ENCODE measurements at regions not wholly inside any gene's neighbourhood (a gene's known extent, or its start where the extent isn't known, plus 50 kb on each side); places are given as distances from the start of the nearest gene placed in this dataset.

DNA sequence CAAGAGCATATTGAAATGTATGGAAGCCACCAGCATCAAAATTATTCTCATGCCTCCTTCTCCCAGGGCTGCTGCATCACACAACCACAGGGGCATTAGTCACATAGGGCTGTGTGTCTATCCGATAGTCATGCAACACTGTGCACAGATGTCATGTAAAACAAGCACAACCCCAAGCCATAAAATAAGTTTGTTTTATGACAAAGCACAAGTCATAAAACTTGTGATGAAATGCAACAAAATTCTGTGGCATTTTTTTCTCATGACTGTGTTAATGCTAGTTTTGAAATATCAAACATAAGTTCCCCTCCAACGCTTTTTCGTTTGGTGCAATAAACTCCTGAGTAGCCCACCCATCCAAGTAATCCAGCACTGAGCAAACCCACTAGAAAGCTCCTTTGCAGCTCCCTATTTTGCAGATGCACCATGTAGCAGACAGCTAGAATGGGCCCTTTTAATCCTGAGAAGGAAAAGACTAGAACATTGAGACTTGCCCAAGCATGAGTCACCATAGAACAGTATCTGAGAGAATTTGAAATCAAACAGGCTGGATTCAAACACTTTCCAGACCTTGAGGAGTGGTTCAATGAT lies 93.3 kb upstream of the ZNF366 start:
- Histone ChIP-seq H3K79me1 (replicated peaks; ENCODE audit: low read length, poor library complexity, severe bottlenecking) (no peaks in the 10 kb centered on the region), H2BK120ac (ENCODE audit: low read depth, low read length) (peak overlapping the region; percentile 86), H3K4me2 (ENCODE audit: low read length, poor library complexity, severe bottlenecking) (peak overlapping the region; percentile 25), H3K27me3 (ENCODE audit: control insufficient read depth in 1 of 2, insufficient read depth in 1 of 2, low read length in 2 of 2) (no peaks in the 10 kb centered on the region), H2BK5ac (ENCODE audit: low read depth, low read length, poor library complexity, severe bottlenecking) (no peak overlapping the region), H2BK15ac (ENCODE audit: low read depth, poor library complexity, severe bottlenecking) (no peak overlapping the region), H3K4me3 (ENCODE audit: insufficient read depth in 1 of 2, low read depth in 1 of 2, low read length in 2 of 2) (peak overlapping the region in 1 of 2 experiments; percentile 42), H4K91ac (ENCODE audit: low read length) (no peak overlapping the region), H3K27ac (ENCODE audit: low read length, poor library complexity, severe bottlenecking) (peak overlapping the region; percentile 85), H3K14ac (ENCODE audit: low read length in 2 of 2) (no peak overlapping the region), H3K18ac (ENCODE audit: low read depth in 1 of 2, low read length in 2 of 2) (peak overlapping the region; percentile 37 to 88), H4K8ac (ENCODE audit: low read length) (no peak overlapping the region), H2BK12ac (ENCODE audit: low read length in 2 of 2) (no peak overlapping the region), H3K23ac (ENCODE audit: low read length in 2 of 2) (no peak overlapping the region), H3K9ac (ENCODE audit: low read length) (peak overlapping the region; percentile 77), H2AK5ac (ENCODE audit: low read length, severe bottlenecking) (no peak overlapping the region), H3K4me1 (ENCODE audit: control insufficient read depth, insufficient read depth, low read depth, low read length) (peaks cover 11% of the 10 kb centered on the region), H3K4ac (ENCODE audit: low read depth in 1 of 2, low read length in 2 of 2) (peak overlapping the region in 1 of 2 experiments; percentile 6), H3K9me3 (ENCODE audit: control insufficient read depth, low read length) (peaks cover 4% of the 10 kb centered on the region), H2AFZ (ENCODE audit: low read depth, low read length) (no peak overlapping the region), H3K36me3 (ENCODE audit: control insufficient read depth in 1 of 2, insufficient read depth in 2 of 2, low read depth in 1 of 2, low read length in 2 of 2) (no peaks in the 10 kb centered on the region)
- WGBS: 0% methylated on average over 2 of the region's 3 CpGs
- peak; percentile 94 for DNase-seq

DNA sequence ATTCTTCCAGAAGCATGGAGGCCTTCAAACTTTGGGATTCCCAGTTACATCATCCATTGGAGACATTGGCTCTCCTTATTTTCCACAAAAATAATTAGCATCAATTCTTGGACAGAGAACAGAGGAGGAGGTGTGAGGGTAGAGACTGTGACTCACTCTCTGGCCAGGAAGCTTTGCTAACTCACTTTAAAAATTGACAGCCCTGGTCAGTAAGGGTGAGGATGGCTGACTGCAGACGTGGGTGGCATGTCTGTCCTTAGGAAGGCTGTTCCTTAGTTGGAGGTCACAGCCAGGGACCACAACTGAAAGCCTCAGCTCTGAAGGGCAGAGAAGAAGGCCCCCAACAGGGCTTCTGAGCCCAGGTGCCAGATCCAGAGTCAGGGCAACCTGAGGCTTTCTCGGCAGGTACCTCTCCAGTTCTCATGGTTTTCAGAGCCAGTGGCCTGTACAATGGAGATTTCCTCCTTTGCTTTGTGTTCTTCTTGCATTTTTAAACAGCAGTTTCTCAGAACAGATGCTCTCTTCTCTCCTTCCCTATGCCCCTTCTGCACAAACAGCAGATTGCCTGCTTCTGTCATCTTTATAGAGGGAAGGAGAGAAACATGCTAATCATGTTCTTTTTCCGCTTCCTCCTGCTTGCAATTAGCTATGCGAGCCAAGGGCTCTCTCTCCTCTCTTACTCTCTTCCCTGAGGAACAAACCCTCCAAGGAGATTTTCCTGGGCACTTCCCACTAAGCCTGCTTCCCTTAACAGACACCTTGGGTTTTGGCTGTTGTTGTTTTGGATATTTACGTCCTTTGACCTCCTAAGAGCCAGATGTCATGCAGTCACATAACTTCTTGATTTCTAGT lies 92.5 kb upstream of the ZNF366 start:
- peaks cover 4% of the 10 kb centered on the region for H3K9me3 ChIP-seq (ENCODE audit: control insufficient read depth, low read length)
- peak overlapping the region; percentile 7 to 88 for H3K18ac ChIP-seq (ENCODE audit: low read depth in 1 of 2, low read length in 2 of 2)
- H3K4ac ChIP-seq (ENCODE audit: low read depth in 1 of 2, low read length in 2 of 2): peak overlapping the region; percentile 50 to 83
- no peak overlapping the region for H2BK15ac ChIP-seq (ENCODE audit: low read depth, poor library complexity, severe bottlenecking)
- peak overlapping the region; percentile 33 to 98 for H2BK12ac ChIP-seq (ENCODE audit: low read length in 2 of 2)
- H3K4me1 ChIP-seq (ENCODE audit: control insufficient read depth, insufficient read depth, low read depth, low read length): peaks cover 11% of the 10 kb centered on the region
- H3K27ac ChIP-seq (ENCODE audit: low read length, poor library complexity, severe bottlenecking): peak overlapping the region; percentile 85
- no peaks in the 10 kb centered on the region for H3K79me1 ChIP-seq (replicated peaks; ENCODE audit: low read length, poor library complexity, severe bottlenecking)
- no peak overlapping the region for H2AFZ ChIP-seq (ENCODE audit: low read depth, low read length)
- DNase-seq: peak; percentile 62
- no peak overlapping the region for H3K23ac ChIP-seq (ENCODE audit: low read length in 2 of 2)
- peak overlapping the region; percentile 89 for H2AK5ac ChIP-seq (ENCODE audit: low read length, severe bottlenecking)
- H3K4me2 ChIP-seq (ENCODE audit: low read length, poor library complexity, severe bottlenecking): peak overlapping the region; percentile 25
- H4K8ac ChIP-seq (ENCODE audit: low read length): peak overlapping the region; percentile 75
- peak overlapping the region; percentile 62 for H4K91ac ChIP-seq (ENCODE audit: low read length)
- H3K36me3 ChIP-seq (ENCODE audit: control insufficient read depth in 1 of 2, insufficient read depth in 2 of 2, low read depth in 1 of 2, low read length in 2 of 2): no peaks in the 10 kb centered on the region
- H2BK5ac ChIP-seq (ENCODE audit: low read depth, low read length, poor library complexity, severe bottlenecking): no peak overlapping the region
- peak overlapping the region; percentile 86 for H2BK120ac ChIP-seq (ENCODE audit: low read depth, low read length)
- peak overlapping the region; percentile 77 for H3K9ac ChIP-seq (ENCODE audit: low read length)
- H3K14ac ChIP-seq (ENCODE audit: low read length in 2 of 2): peak overlapping the region in 1 of 2 experiments; percentile 0
- no peaks in the 10 kb centered on the region for H3K27me3 ChIP-seq (ENCODE audit: control insufficient read depth in 1 of 2, insufficient read depth in 1 of 2, low read length in 2 of 2)
- WGBS: 25% methylated on average over 5 of the region's 5 CpGs
- peak overlapping the region in 1 of 2 experiments; percentile 34 for H3K4me3 ChIP-seq (ENCODE audit: insufficient read depth in 1 of 2, low read depth in 1 of 2, low read length in 2 of 2)

DNA sequence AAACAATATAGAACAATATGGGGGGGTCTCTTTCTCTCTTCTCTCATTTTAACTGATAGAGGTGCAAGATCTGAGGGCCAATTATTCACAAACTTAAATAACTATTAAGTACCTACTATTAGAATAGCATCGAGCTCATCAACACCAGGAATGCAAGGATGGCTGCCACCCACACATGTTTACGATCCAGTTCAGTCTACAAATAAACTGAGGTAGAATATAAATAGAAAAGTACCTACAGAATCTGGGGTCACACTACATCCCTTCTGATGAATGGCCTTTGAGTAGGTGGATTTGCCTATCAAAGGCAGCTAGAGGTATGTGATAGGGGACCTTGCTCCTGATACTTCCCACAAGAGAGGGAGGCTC lies 91.8 kb upstream of the ZNF366 start:
- Histone ChIP-seq H3K9ac (ENCODE audit: low read length) (peak overlapping the region; percentile 77), H2BK5ac (ENCODE audit: low read depth, low read length, poor library complexity, severe bottlenecking) (no peak overlapping the region), H2BK15ac (ENCODE audit: low read depth, poor library complexity, severe bottlenecking) (no peak overlapping the region), H2BK120ac (ENCODE audit: low read depth, low read length) (peak overlapping the region; percentile 86), H3K27me3 (ENCODE audit: control insufficient read depth in 1 of 2, insufficient read depth in 1 of 2, low read length in 2 of 2) (no peaks in the 10 kb centered on the region), H4K8ac (ENCODE audit: low read length) (peak overlapping the region; percentile 45), H3K14ac (ENCODE audit: low read length in 2 of 2) (no peak overlapping the region), H3K36me3 (ENCODE audit: control insufficient read depth in 1 of 2, insufficient read depth in 2 of 2, low read depth in 1 of 2, low read length in 2 of 2) (no peaks in the 10 kb centered on the region), H3K79me1 (replicated peaks; ENCODE audit: low read length, poor library complexity, severe bottlenecking) (no peaks in the 10 kb centered on the region), H3K18ac (ENCODE audit: low read depth in 1 of 2, low read length in 2 of 2) (peak overlapping the region; percentile 7 to 65), H2AFZ (ENCODE audit: low read depth, low read length) (no peak overlapping the region), H4K91ac (ENCODE audit: low read length) (peak overlapping the region; percentile 60), H3K23ac (ENCODE audit: low read length in 2 of 2) (no peak overlapping the region), H3K4ac (ENCODE audit: low read depth in 1 of 2, low read length in 2 of 2) (peak overlapping the region in 1 of 2 experiments; percentile 83), H3K4me1 (ENCODE audit: control insufficient read depth, insufficient read depth, low read depth, low read length) (peaks cover 11% of the 10 kb centered on the region), H3K4me2 (ENCODE audit: low read length, poor library complexity, severe bottlenecking) (no peak overlapping the region), H3K27ac (ENCODE audit: low read length, poor library complexity, severe bottlenecking) (peak overlapping the region; percentile 85), H3K9me3 (ENCODE audit: control insufficient read depth, low read length) (peaks cover 4% of the 10 kb centered on the region), H2BK12ac (ENCODE audit: low read length in 2 of 2) (peak overlapping the region; percentile 33 to 94), H3K4me3 (ENCODE audit: insufficient read depth in 1 of 2, low read depth in 1 of 2, low read length in 2 of 2) (peak overlapping the region in 1 of 2 experiments; percentile 6), H2AK5ac (ENCODE audit: low read length, severe bottlenecking) (peak overlapping the region; percentile 89)
- no peak for DNase-seq
- WGBS: 83% methylated on average over 1 of the region's 2 CpGs

DNA sequence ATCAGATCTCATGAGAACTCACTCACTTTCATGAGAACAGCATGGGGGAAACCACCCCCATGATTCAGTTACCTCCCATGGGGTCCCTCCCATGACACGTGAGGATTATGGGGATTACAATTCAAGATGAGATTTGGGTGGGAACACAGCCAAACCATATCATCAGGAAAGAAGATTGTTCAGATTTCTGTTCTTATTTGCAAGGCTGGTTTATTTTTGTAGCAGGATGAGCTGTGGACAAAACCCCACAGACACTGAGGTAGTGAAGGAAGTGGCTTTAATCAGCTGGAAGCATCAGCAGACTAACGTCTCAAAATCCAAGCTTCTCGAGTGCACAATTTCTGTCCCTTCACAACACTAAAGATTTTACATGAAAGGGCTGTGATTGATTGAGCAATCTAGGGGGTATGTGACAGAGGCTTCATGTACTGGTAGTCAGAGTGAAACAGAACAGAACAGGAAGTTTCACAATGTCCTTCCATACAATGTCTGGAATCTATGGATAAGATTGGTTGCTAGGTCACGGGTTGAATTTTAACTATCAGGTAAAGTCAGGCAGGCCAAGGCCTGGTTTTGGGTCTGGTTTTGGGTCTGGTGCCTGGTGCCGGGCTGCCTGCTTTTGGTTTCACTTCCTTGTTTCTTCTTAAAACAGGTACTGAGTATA lies 91.3 kb upstream of the ZNF366 start:
- Histone ChIP-seq H4K8ac (ENCODE audit: low read length) (no peak overlapping the region), H2AK5ac (ENCODE audit: low read length, severe bottlenecking) (peak overlapping the region; percentile 37), H3K9me3 (ENCODE audit: control insufficient read depth, low read length) (peaks cover 4% of the 10 kb centered on the region), H3K4me2 (ENCODE audit: low read length, poor library complexity, severe bottlenecking) (no peak overlapping the region), H3K36me3 (ENCODE audit: control insufficient read depth in 1 of 2, insufficient read depth in 2 of 2, low read depth in 1 of 2, low read length in 2 of 2) (no peaks in the 10 kb centered on the region), H2BK5ac (ENCODE audit: low read depth, low read length, poor library complexity, severe bottlenecking) (no peak overlapping the region), H3K9ac (ENCODE audit: low read length) (peak overlapping the region; percentile 78), H3K4me1 (ENCODE audit: control insufficient read depth, insufficient read depth, low read depth, low read length) (peaks cover 11% of the 10 kb centered on the region), H2BK15ac (ENCODE audit: low read depth, poor library complexity, severe bottlenecking) (no peak overlapping the region), H3K79me1 (replicated peaks; ENCODE audit: low read length, poor library complexity, severe bottlenecking) (no peaks in the 10 kb centered on the region), H3K4me3 (ENCODE audit: insufficient read depth in 1 of 2, low read depth in 1 of 2, low read length in 2 of 2) (no peak overlapping the region), H3K18ac (ENCODE audit: low read depth in 1 of 2, low read length in 2 of 2) (peak overlapping the region; percentile 73 to 84), H3K27me3 (ENCODE audit: control insufficient read depth in 1 of 2, insufficient read depth in 1 of 2, low read length in 2 of 2) (no peaks in the 10 kb centered on the region), H3K23ac (ENCODE audit: low read length in 2 of 2) (no peak overlapping the region), H4K91ac (ENCODE audit: low read length) (no peak overlapping the region), H2BK120ac (ENCODE audit: low read depth, low read length) (no peak overlapping the region), H3K4ac (ENCODE audit: low read depth in 1 of 2, low read length in 2 of 2) (peak overlapping the region in 1 of 2 experiments; percentile 13), H2BK12ac (ENCODE audit: low read length in 2 of 2) (no peak overlapping the region), H2AFZ (ENCODE audit: low read depth, low read length) (no peak overlapping the region), H3K27ac (ENCODE audit: low read length, poor library complexity, severe bottlenecking) (peak overlapping the region; percentile 54), H3K14ac (ENCODE audit: low read length in 2 of 2) (no peak overlapping the region)
- DNase-seq: peak; percentile 93
- 27% methylated on average over 2 of the region's 5 CpGs for WGBS

Data from mesenchymal stem cell (in vitro differentiated cells and primary cell).